Ascending aorta (tissue), 2 donors: ENCODE measurements at regions not wholly inside any gene's neighbourhood (a gene's known extent, or its start where the extent isn't known, plus 50 kb on each side); places are given as distances from the start of the nearest gene placed in this dataset.

Experiments
- DNase-seq, 2 donors: peaks; one replicate each; pipeline ENCODE4 v3.0.0-alpha.2; 2019; ENCODE audit warnings: low spot score in 2 of 2
- H3K27ac ChIP-seq, 2 donors: fragments of 200-600 bp; sonication (generic); one replicate each; pipeline ENCODE4 v1.5.1; 2016 to 2017; ENCODE audit warnings: mild to moderate bottlenecking in 1 of 2
- H3K27me3 ChIP-seq: fragments of 200-600 bp; sonication (generic); one replicate; pipeline ENCODE4 v1.5.1; 2017
- H3K36me3 ChIP-seq, 2 donors: fragments of 200-600 bp; sonication (generic); one replicate each; pipeline ENCODE4 v1.5.1; 2016
- H3K4me1 ChIP-seq, 2 donors: fragments of 200-600 bp; sonication (generic); one replicate each; pipeline ENCODE4 v1.5.1; 2016 to 2017; ENCODE audit warnings: mild to moderate bottlenecking in 1 of 2
- H3K4me3 ChIP-seq, 2 donors: fragments of 200-600 bp; sonication (generic); one replicate each; pipeline ENCODE4 v1.5.1; 2016 to 2017; ENCODE audit warnings: mild to moderate bottlenecking in 1 of 2
- H3K9me3 ChIP-seq, 2 donors: fragments of 200-600 bp; sonication (generic); one replicate each; pipeline ENCODE4 v1.5.1; 2016
- CTCF ChIP-seq, 3 experiments: fragments of 200-600 bp in 2 of 3; fragments of 450-650 bp in 1 of 3; sonication (generic) in 2 of 3; IDR thresholded peaks; one replicate each; pipeline ENCODE4 v1.5.1; 2016 to 2019; ENCODE audit warnings: antibody characterized with exemption in 3 of 3, mild to moderate bottlenecking in 1 of 3, moderate library complexity in 1 of 3
- intact Hi-C: fragments of 100-400 bp; cut with DNase I; formaldehyde crosslinking; loops from one replicate; pipeline ENCODE4 v1.15.1; 2023

- no peak for DNase-seq
- TF ChIP-seq CTCF (IDR thresholded peaks at IDR 0.05): no peak
- intact Hi-C loops: no loop called here
- H3K9me3 ChIP-seq: no peaks in the 10 kb centered on the region
- H3K27me3 ChIP-seq: no peaks in the 10 kb centered on the region
- no peaks in the 10 kb centered on the region for H3K36me3 ChIP-seq
- H3K4me3 ChIP-seq: no peak overlapping the region
- no peak overlapping the region for H3K27ac ChIP-seq
- H3K4me1 ChIP-seq: no peaks in the 10 kb centered on the region
Observed at GRCh38 chr17:70021726-70022125, 53.3 kb upstream of the KCNJ16 start.

GRCh38 chr17:70022175-70022574, 52.9 kb upstream of the KCNJ16 start:
- H3K4me1 ChIP-seq: no peaks in the 10 kb centered on the region
- no peaks in the 10 kb centered on the region for H3K27me3 ChIP-seq
- H3K4me3 ChIP-seq: no peak overlapping the region
- DNase-seq: no peak
- no peaks in the 10 kb centered on the region for H3K9me3 ChIP-seq
- no peak overlapping the region for H3K27ac ChIP-seq
- no peak for TF ChIP-seq CTCF (IDR thresholded peaks at IDR 0.05)
- intact Hi-C loops: no loop called here
- H3K36me3 ChIP-seq: no peaks in the 10 kb centered on the region

- Histone ChIP-seq H3K9me3 (no peaks in the 10 kb centered on the region), H3K27ac (no peak overlapping the region), H3K4me1 (no peaks in the 10 kb centered on the region), H3K36me3 (no peaks in the 10 kb centered on the region), H3K27me3 (no peaks in the 10 kb centered on the region), H3K4me3 (no peak overlapping the region)
- TF ChIP-seq CTCF (IDR thresholded peaks at IDR 0.05): no peak
- intact Hi-C loops: no loop called here
- DNase-seq: no peak
Observed at GRCh38 chr17:70024253-70024652, 50.8 kb upstream of the KCNJ16 start.
